ENCODE measurements at regions not wholly inside any gene's neighbourhood (a gene's known extent, or its start where the extent isn't known, plus 50 kb on each side); places are given as distances from the start of the nearest gene placed in this dataset.

- TF ChIP-seq CTCF (IDR thresholded peaks at IDR 0.05; ENCODE audit: low read depth, low read length) (no peak), POLR2A (IDR thresholded peaks at IDR 0.05; ENCODE audit: extremely low read depth, insufficient read length) (no peak), MAX (IDR thresholded peaks at IDR 0.05; ENCODE audit: low read depth, low read length) (no peak), MYC (IDR thresholded peaks at IDR 0.05; ENCODE audit: low read depth, low read length) (no peak)
Observed at GRCh38 chr9:107628444-107628843, 138.9 kb upstream of the KLF4 start.
